ENCODE measurements at regions not wholly inside any gene's neighbourhood (a gene's known extent, or its start where the extent isn't known, plus 50 kb on each side); places are given as distances from the start of the nearest gene placed in this dataset.

GRCh38 chr3:82423268-82424030 is 662.0 kb upstream of the GBE1 start:
- TF ChIP-seq CTCF (IDR thresholded peaks at IDR 0.05; ENCODE audit: low read depth, low read length, missing control alignments): no peak

GRCh38 chr3:82416830-82417229 is 655.4 kb upstream of the GBE1 start:
- H3K4me3 ChIP-seq (replicated peaks; ENCODE audit: low read depth, low read length): no peak overlapping the region
- no peak for DNase-seq (ENCODE audit: extremely low read depth, low read depth)
- no peak for TF ChIP-seq CTCF (IDR thresholded peaks at IDR 0.05; ENCODE audit: low read depth, low read length, missing control alignments)

More at GRCh38 chr3:82423268-82424030, 662.0 kb upstream of the GBE1 start:
- H3K4me3 ChIP-seq (replicated peaks; ENCODE audit: low read depth, low read length): no peak overlapping the region
- DNase-seq (ENCODE audit: extremely low read depth, low read depth): no peak

GRCh38 chr3:82416349-82416748 is 654.9 kb upstream of the GBE1 start:
- H3K4me3 ChIP-seq (replicated peaks; ENCODE audit: low read depth, low read length): no peak overlapping the region
- no peak for DNase-seq (ENCODE audit: extremely low read depth, low read depth)
- TF ChIP-seq CTCF (IDR thresholded peaks at IDR 0.05; ENCODE audit: low read depth, low read length, missing control alignments): no peak

- DNase-seq (ENCODE audit: extremely low read depth, low read depth): no peak
- H3K4me3 ChIP-seq (replicated peaks; ENCODE audit: low read depth, low read length): no peak overlapping the region
- TF ChIP-seq CTCF (IDR thresholded peaks at IDR 0.05; ENCODE audit: low read depth, low read length, missing control alignments): no peak
Observed at GRCh38 chr3:82413171-82413570, 651.7 kb upstream of the GBE1 start.

GRCh38 chr3:82410366-82410765 is 648.9 kb upstream of the GBE1 start:
- TF ChIP-seq CTCF (IDR thresholded peaks at IDR 0.05; ENCODE audit: low read depth, low read length, missing control alignments): no peak
- no peak for DNase-seq (ENCODE audit: extremely low read depth, low read depth)
- no peak overlapping the region for H3K4me3 ChIP-seq (replicated peaks; ENCODE audit: low read depth, low read length)

- no peak for TF ChIP-seq CTCF (IDR thresholded peaks at IDR 0.05; ENCODE audit: low read depth, low read length, missing control alignments)
- no peak overlapping the region for H3K4me3 ChIP-seq (replicated peaks; ENCODE audit: low read depth, low read length)
- DNase-seq (ENCODE audit: extremely low read depth, low read depth): no peak
Observed at GRCh38 chr3:82409842-82410241, 648.4 kb upstream of the GBE1 start.

All from HFF-Myc (cell line).